A549 (cell line): ENCODE measurements at regions not wholly inside any gene's neighbourhood (a gene's known extent, or its start where the extent isn't known, plus 50 kb on each side); places are given as distances from the start of the nearest gene placed in this dataset.
"Not testable (repeated sequence)": the region's sequence is repeated elsewhere in the genome, so short reads cannot be mapped to it uniquely, and the experiment has no call there.

ENCODE experiments used
- ATAC-seq, 2 experiments: fragments of 200-7000 bp in 1 of 2; fragments of >200 bp in 1 of 2; cut with Nextera tagmentation in 1 of 2; cut with Tn5 transposase in 1 of 2; 3 replicates each; pipeline versions ENCODE4 v1.8.0 to v1.9.1; 2018 to 2020; ENCODE audit warnings: mild to moderate bottlenecking in 1 of 2, moderate library complexity in 1 of 2
- CTCF ChIA-PET: fragments of 300-600 bp; sonication (Branson Sonifier 250); formaldehyde crosslinking; extraction: SDS; loops from one replicate; lab custom pipeline; 2021; ENCODE audit warnings: antibody characterized with exemption, inconsistent platforms; lab: Yijun Ruan, JAX
- POLR2A ChIA-PET: fragments of 350-600 bp; formaldehyde crosslinking; extraction: SDS; loops from one replicate; lab custom pipeline; 2021; ENCODE audit warnings: antibody characterized with exemption, inconsistent platforms; lab: Yijun Ruan, JAX
- DNase-seq, 2 experiments: peaks; one replicate each; pipeline versions ENCODE4 v3.0.0 to v3.0.0-alpha.2; 2011 to 2016; ENCODE audit warnings: low read depth in 1 of 2, low spot score in 1 of 2
- FAIRE-seq: peaks from 2 replicates; lab custom pipeline; 2011; peaks lifted over from hg19 to GRCh38; lab: Jason Lieb, UNC
- H3K27ac ChIP-seq, 2 experiments: fragments of >200 bp; sonication (Bioruptor Twin); formaldehyde crosslinking; 3 replicates each; pipeline ENCODE4 v1.5.1; 2016 to 2017
- H3K4me1 ChIP-seq: fragments of >200 bp; sonication (Bioruptor Twin); formaldehyde crosslinking; 3 replicates; pipeline ENCODE4 v1.6.1; 2016
- H3K4me2 ChIP-seq: fragments of >200 bp; sonication (Bioruptor Twin); formaldehyde crosslinking; 3 replicates; pipeline ENCODE4 v1.6.1; 2016
- H3K4me3 ChIP-seq: fragments of >200 bp; sonication (Bioruptor Twin); formaldehyde crosslinking; 3 replicates; pipeline ENCODE4 v1.5.1; 2016
- H3K9me3 ChIP-seq: fragments of >200 bp; sonication (Bioruptor Twin); formaldehyde crosslinking; 3 replicates; pipeline ENCODE4 v1.6.1; 2016
- WGBS: methylation state at CpG from one replicate; pipeline ENCODE4 v1.1.6; 2017; ENCODE audit errors: missing lambda C conversion rate; 5-methylcytosine and 5-hydroxymethylcytosine counted together

- H3K4me3 ChIP-seq, POLR2A ChIA-PET, ATAC-seq, H3K27ac ChIP-seq, H3K4me1 ChIP-seq, H3K9me3 ChIP-seq, DNase-seq, H3K4me2 ChIP-seq, CTCF ChIA-PET: not testable (repeated sequence)
- 68% methylated on average over 5 of the region's 7 CpGs for WGBS
- FAIRE-seq, result peak; percentile 54
Measured at GRCh38 chr7:76879733-76880288, 152.3 kb downstream of the SPDYE17 start.

DNA sequence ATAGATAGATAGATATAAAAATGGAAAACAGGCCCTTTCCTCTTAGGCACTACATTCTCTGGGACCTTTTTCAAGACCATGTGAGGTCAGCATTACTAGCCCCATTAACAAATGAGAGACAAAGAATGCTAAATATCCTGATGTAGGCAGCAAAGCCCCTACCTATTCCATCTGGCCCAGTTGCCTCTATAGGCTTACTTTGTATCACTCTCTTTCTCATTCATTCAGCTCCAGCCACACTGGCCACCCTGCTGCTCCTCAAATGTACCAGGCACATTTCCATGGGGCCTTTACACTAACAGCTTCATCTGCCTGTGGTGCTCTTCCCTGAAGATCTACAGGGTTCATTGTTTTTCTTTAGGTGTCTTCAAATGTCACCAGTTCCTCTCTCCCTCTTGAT lies 156.4 kb downstream of the SPDYE17 start:
- FAIRE-seq, CTCF ChIA-PET, ATAC-seq: not testable (repeated sequence)

DNA sequence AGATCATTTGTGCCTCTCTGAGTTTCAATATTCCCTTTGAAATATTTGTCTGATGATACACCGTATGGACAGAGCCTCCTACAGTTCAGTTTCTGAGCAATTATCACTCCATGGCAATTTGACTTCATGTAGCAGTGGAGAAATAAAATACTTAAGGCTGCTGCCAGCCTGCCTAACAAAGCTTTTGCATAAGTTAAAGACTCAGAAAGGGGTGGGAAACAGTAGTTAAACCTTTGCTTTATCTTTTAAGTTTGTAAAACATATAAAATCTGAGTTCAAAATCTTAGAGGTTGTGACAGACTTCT lies 161.7 kb downstream of the SPDYE17 start:
- H3K9me3 ChIP-seq, H3K4me1 ChIP-seq, FAIRE-seq, ATAC-seq, CTCF ChIA-PET, DNase-seq, H3K27ac ChIP-seq, POLR2A ChIA-PET, H3K4me2 ChIP-seq, H3K4me3 ChIP-seq: not testable (repeated sequence)
- WGBS, result 67% methylated on average over 1 of the region's 1 CpG

More for the DNA sequence above, 156.4 kb downstream of the SPDYE17 start:
- H3K4me2 ChIP-seq, H3K4me3 ChIP-seq, DNase-seq, H3K9me3 ChIP-seq, H3K4me1 ChIP-seq, POLR2A ChIA-PET, H3K27ac ChIP-seq: not testable (repeated sequence)

- POLR2A ChIA-PET, FAIRE-seq, ATAC-seq, H3K4me1 ChIP-seq, H3K27ac ChIP-seq, CTCF ChIA-PET, H3K4me2 ChIP-seq, DNase-seq, H3K4me3 ChIP-seq, H3K9me3 ChIP-seq: not testable (repeated sequence)
- 70% methylated on average over 3 of the region's 4 CpGs for WGBS
Measured at GRCh38 chr7:76867364-76867889, 164.7 kb downstream of the SPDYE17 start.

GRCh38 chr7:76863150-76863773 lies 168.9 kb downstream of the SPDYE17 start:
- H3K4me1 ChIP-seq, ATAC-seq, H3K27ac ChIP-seq, DNase-seq, H3K4me2 ChIP-seq, POLR2A ChIA-PET, CTCF ChIA-PET, H3K9me3 ChIP-seq, H3K4me3 ChIP-seq: not testable (repeated sequence)
- 35% methylated on average over 1 of the region's 5 CpGs for WGBS
- peak; percentile 96 for FAIRE-seq

- H3K4me3 ChIP-seq, ATAC-seq, FAIRE-seq, POLR2A ChIA-PET, H3K27ac ChIP-seq, H3K4me2 ChIP-seq, H3K4me1 ChIP-seq, H3K9me3 ChIP-seq, CTCF ChIA-PET, DNase-seq: not testable (repeated sequence)
Measured at GRCh38 chr7:76862241-76862640, 169.9 kb downstream of the SPDYE17 start.

- H3K4me3 ChIP-seq, FAIRE-seq, H3K4me2 ChIP-seq, H3K27ac ChIP-seq, ATAC-seq, H3K9me3 ChIP-seq, H3K4me1 ChIP-seq, POLR2A ChIA-PET, CTCF ChIA-PET, DNase-seq: not testable (repeated sequence)
- WGBS, result 48% methylated on average over 5 of the region's 5 CpGs
Measured at GRCh38 chr7:76859933-76860332, 172.2 kb downstream of the SPDYE17 start.

- H3K4me2 ChIP-seq, ATAC-seq, FAIRE-seq, CTCF ChIA-PET, DNase-seq, H3K4me3 ChIP-seq, H3K4me1 ChIP-seq, H3K27ac ChIP-seq, POLR2A ChIA-PET, H3K9me3 ChIP-seq: not testable (repeated sequence)
Measured at GRCh38 chr7:76854631-76855030, 177.5 kb downstream of the SPDYE17 start.

DNA sequence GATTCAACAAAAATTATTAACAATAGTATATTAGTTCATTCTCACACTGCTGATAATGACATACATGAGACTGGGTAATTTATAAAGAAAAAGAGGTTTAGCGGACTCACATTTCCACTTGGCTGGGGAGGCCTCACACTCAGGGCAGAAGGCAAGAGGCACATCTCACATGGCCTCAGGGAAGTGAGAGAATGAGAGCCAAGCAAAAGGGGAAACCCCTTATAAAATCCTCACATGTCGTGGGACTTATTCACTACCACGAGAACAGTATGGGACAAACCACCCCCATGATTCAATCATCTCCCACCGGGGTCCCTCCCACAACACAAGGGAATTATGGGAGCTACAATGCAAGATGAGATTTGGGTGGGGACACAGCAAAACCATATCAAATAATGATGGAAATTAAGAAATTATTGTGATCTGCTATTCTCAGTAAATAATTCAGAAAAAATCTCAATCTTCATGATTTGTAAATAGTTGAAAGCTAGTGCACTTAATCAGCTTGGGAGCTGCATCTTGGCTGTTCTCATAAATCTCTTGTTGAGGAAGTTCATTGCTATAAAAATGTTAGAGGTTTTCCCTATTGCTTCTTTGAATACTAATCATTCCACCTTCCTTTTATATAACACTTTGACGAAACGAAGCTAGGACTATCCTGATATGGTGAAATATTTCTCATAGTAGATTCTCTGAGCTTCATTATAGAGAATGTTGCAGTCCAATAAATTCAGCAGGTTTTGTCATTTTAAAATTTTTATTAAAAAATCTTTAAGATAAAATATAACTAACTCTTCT lies 179.2 kb downstream of the SPDYE17 start:
- FAIRE-seq, H3K4me1 ChIP-seq, H3K4me3 ChIP-seq, H3K27ac ChIP-seq, H3K4me2 ChIP-seq, H3K9me3 ChIP-seq, DNase-seq, ATAC-seq, CTCF ChIA-PET, POLR2A ChIA-PET: not testable (repeated sequence)
- WGBS, result 52% methylated on average over 6 of the region's 6 CpGs

GRCh38 chr7:76852362-76852761 lies 179.8 kb downstream of the SPDYE17 start:
- H3K4me2 ChIP-seq, FAIRE-seq, POLR2A ChIA-PET, H3K27ac ChIP-seq, CTCF ChIA-PET, H3K4me3 ChIP-seq, DNase-seq, ATAC-seq, H3K4me1 ChIP-seq, H3K9me3 ChIP-seq: not testable (repeated sequence)
- 62% methylated on average over 1 of the region's 1 CpG for WGBS

DNA sequence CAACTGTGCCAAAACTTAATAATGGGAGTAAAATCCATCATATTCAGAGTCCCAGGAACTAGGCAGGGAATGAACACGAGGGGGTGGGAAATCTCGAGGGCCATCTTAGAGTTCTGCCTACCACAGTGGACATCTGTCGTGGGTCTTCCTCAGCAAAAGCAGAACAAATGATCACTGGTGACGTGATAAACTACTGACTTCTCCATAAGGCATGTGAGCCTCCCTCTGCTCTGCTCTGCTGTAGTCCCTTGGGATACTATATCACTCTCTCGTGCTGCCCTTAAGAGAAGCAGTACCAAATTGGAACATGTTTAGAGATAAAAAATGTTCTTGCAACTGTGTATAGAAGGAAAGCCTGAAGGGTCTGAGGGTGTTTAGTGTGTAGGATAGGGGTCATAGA lies 180.5 kb downstream of the SPDYE17 start:
- ATAC-seq, H3K9me3 ChIP-seq, CTCF ChIA-PET, FAIRE-seq, H3K4me1 ChIP-seq, DNase-seq, H3K4me3 ChIP-seq, H3K27ac ChIP-seq, H3K4me2 ChIP-seq, POLR2A ChIA-PET: not testable (repeated sequence)
- 49% methylated on average over 3 of the region's 5 CpGs for WGBS
